OCI-LY1 (cell line): ENCODE measurements at regions not wholly inside any gene's neighbourhood (a gene's known extent, or its start where the extent isn't known, plus 50 kb on each side); places are given as distances from the start of the nearest gene placed in this dataset.

Experiments
- CTCF ChIP-seq: fragments of 200-600 bp; sonication (generic), shearing (Covaris generic); IDR thresholded peaks from 2 replicates; pipeline ENCODE4 v1.5.1; 2017; ENCODE audit warnings: mild to moderate bottlenecking, antibody characterized with exemption, low read length, moderate library complexity, mixed read lengths
- EZH2 ChIP-seq: fragments of 200-600 bp; sonication (generic), shearing (Covaris generic); IDR thresholded peaks from 2 replicates; pipeline ENCODE4 v1.8.0; 2017; ENCODE audit warnings: borderline replicate concordance, mixed run types, mild to moderate bottlenecking, antibody characterized with exemption, low read length, moderate library complexity, mixed read lengths

DNA sequence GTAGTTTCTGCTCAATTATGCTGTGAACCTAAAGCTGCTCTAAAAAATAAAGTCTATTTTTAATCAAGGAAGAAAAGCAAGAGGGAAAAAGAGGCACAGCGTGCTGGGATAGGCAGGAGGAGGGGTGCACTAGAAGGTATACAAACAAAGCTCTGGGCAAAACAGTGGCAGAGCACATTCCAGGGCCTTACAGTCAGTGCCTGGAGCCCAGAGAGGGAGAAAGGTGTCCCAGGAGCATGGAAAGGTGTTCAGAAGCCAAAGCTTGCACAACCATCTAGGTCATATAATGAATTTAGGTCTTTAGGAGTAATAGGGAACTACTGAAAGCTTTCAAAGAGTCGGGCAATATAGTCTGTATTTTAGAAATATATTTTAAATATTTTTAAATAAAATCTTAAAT is 163.6 kb upstream of the PALMD start:
- TF ChIP-seq CTCF (no peak), EZH2 (no peak)
